RWPE1 (cell line): ENCODE measurements at regions not wholly inside any gene's neighbourhood (a gene's known extent, or its start where the extent isn't known, plus 50 kb on each side); places are given as distances from the start of the nearest gene placed in this dataset.

ENCODE experiments used
- CTCF ChIA-PET: fragments of 350-600 bp; sonication (Branson Sonifier 250); formaldehyde crosslinking; extraction: SDS; loops from one replicate; lab custom pipeline; 2021; lab: Yijun Ruan, JAX
- POLR2A ChIA-PET: fragments of 400-600 bp; formaldehyde crosslinking; extraction: SDS; loops from one replicate; lab custom pipeline; 2020; ENCODE audit warnings: antibody characterized with exemption; ENCODE audit not compliant: low non-redundant PET; lab: Yijun Ruan, JAX
- DNase-seq: peaks from one replicate; pipeline ENCODE4 v3.0.0; 2012; ENCODE audit warnings: low spot score
- H3K27ac ChIP-seq: fragments of 450-650 bp; 2 replicates; pipeline ENCODE4 v1.5.1; 2017
- CTCF ChIP-seq: fragments of 450-650 bp; conservative IDR thresholded peaks from 2 replicates; pipeline ENCODE4 v1.5.1; 2017; ENCODE audit warnings: low read depth, mild to moderate bottlenecking

GRCh38 chr3:124256156-124256555 is 264.2 kb upstream of the ROPN1 start:
- no peak for TF ChIP-seq CTCF
- DNase-seq = no peak
- CTCF ChIA-PET = interaction anchor here (0.6 kb wide), 1 partner anchor 33 kb away, joined by 3 read pairs; no protein-coding TSS in a partner anchor
- POLR2A ChIA-PET = no interaction called here
- no peak overlapping the region for H3K27ac ChIP-seq

DNA sequence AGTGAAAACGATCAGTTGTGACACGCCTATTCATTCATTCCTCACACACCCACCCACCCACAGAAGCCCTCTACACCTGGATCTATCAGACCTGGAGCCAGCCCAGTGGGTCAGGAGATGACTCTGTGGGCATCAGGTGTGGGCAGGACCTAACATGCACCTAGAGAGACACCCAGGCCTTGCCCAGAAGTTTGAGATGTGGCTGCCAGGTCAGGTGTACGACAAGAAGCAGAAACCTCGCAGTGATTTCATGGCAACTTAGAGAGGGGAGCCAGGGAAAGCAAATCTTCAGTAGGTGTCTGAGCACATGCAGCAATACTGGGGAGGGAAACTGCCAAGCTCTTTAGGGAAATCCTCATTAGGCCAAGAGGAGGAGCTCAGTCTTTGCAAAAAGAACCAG is 264.7 kb upstream of the ROPN1 start:
- TF ChIP-seq CTCF = no peak
- no peak for DNase-seq
- CTCF ChIA-PET = interaction anchor here (0.6 kb wide), 1 partner anchor 26 kb away, joined by 3 read pairs; no protein-coding TSS in a partner anchor
- H3K27ac ChIP-seq = no peak overlapping the region
- POLR2A ChIA-PET = no interaction called here

DNA sequence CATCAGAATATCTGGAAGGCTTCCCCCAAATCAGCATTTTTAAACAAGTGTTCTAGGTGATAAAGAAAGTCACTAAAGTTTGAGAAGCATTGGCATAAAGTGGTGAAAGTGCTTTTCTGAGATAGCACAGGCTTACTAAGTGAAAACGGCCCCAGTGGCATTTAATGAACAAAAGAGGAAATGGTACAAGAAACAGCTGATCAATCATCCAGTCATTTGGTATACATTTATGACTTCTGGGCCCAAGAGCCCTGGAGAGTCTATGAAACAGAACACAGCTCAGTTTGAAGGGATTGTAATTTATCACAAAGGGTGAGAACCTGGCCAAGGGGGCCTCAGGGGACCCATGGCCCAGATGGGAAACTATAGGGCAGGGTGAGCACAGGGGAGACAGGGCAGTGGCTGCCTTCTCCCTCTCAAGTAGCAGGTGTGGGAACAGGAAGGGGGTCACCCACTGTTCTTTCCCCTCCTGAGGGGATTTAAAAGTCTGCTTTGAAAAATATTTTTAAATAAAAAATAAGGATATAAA is 265.5 kb upstream of the ROPN1 start:
- TF ChIP-seq CTCF = no peak
- H3K27ac ChIP-seq = no peak overlapping the region
- DNase-seq = no peak
- CTCF ChIA-PET = interaction anchor here (0.6 kb wide), 1 partner anchor 25 kb away, joined by 3 read pairs; no protein-coding TSS in a partner anchor
- POLR2A ChIA-PET = no interaction called here

DNA sequence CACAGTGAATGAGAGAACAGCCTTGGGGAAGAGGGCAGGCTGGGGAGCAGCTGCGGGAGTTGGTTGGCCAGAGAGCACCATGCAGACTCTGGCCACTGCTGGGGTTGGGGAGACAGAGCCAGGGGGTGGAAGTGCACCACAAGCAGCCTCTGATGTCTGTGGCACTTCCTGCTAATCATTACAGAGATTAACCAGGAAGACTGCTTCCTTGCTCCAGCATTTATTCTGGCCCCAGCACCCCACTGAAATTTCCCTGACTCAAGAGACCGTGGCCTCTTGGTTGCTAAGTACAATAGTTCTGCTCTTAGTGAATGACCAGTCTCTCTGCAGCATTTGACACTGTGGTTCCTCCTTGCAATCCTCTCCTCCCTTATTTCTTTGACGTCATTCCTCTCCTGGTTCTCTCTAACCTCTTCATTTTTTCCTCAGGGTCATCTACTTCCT is 266.2 kb upstream of the ROPN1 start:
- no peak for TF ChIP-seq CTCF
- POLR2A ChIA-PET = no interaction called here
- H3K27ac ChIP-seq = no peak overlapping the region
- no peak for DNase-seq
- CTCF ChIA-PET = no interaction called here

- DNase-seq = peak; percentile 36
- TF ChIP-seq CTCF = no peak
- ChIA-PET CTCF (no interaction called here), POLR2A (no interaction called here)
- H3K27ac ChIP-seq = no peak overlapping the region
Observed at GRCh38 chr3:124260206-124260915, 268.4 kb upstream of the ROPN1 start.

- no peak overlapping the region for H3K27ac ChIP-seq
- no peak for DNase-seq
- no peak for TF ChIP-seq CTCF
- CTCF ChIA-PET = no interaction called here
- POLR2A ChIA-PET = no interaction called here
Observed at GRCh38 chr3:124261306-124261705, 269.4 kb upstream of the ROPN1 start.
